Activated CD4-positive, alpha-beta T cell treated with anti-CD3 and anti-CD28 coated beads, Interleukin-10, Interleukin-2, amounts not matched to agents 100 ng/mL and 50 ng/mL, durations not matched to agents 16 hours and 8 hours (primary cell): ENCODE measurements at regions not wholly inside any gene's neighbourhood (a gene's known extent, or its start where the extent isn't known, plus 50 kb on each side); places are given as distances from the start of the nearest gene placed in this dataset.

Source experiments
- DNase-seq: peaks from one replicate; pipeline ENCODE4 v3.0.0-alpha.2; 2020

DNA sequence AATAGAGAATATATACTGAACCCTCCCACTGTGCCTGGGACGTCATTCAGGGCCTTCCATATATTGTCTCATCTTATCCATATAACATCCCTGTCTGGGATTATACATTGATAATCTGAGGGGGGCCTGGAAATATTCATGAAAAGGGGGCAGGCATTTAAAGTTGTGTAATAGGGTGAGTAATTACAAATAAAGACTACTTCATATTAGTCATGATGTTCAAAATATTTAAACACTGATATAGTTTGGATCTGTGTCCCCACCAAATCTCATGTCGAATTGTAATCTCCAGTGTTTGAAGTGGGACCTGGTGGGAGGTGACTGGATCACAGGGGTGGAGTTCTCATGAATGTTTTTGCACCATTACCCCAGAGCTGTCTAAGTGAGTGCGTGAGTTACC is 97.8 kb downstream of the AQP9 start:
- no peak for DNase-seq

DNA sequence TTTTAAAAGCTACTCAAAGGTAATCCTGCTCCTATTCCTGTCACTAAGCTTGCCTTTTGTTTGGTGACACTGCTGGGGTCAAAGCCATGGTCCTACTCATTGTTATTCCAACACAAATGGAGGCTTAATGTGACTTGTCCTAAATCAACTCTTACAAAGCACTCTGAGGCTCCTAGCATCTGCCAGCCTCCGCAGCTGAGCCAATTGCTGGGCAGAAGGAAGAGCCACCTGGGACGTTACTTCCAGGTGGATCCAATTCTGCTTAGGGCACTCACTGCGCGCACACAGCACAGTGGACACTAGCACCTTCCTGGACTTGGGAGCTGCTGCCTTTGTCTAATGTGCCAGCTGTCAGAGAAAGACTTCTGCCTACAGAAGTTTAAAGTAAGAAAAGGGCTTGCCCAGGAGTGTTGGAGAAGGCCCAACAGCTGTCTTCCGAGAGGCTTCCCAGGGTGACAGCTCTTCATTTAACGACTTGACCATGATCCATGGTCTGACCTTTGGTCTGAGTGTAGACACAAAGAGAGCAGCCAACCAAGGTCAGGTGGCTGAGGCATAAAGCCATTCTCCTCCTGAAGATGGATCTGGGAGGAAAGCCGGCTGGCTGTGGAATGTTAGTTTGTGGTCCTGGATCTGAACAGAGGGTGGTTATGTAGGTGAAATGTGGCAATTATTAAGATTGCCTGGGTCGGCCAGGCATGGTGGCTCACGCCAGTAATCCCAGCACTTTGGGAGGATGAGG is 102.2 kb downstream of the AQP9 start:
- no peak for DNase-seq

DNA sequence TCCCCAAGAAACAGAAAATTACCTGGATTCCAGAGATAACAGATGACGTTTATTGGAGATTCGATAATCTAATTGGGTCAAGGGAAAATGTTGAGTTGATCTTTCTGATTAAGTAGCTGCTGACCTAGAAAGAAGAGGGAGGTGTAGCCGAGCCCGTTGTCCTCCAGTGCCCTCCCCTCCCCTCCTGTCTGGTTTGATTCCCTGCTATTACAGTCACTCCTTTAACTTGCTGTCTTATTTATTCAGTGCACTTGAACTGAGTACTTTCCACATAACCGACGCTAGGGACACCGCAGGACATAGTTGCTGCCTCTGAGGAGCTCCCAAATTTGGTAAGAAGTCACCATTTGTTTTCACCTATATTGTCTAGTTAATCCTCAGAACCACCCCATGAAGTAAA is 103.7 kb downstream of the AQP9 start:
- no peak for DNase-seq

DNA sequence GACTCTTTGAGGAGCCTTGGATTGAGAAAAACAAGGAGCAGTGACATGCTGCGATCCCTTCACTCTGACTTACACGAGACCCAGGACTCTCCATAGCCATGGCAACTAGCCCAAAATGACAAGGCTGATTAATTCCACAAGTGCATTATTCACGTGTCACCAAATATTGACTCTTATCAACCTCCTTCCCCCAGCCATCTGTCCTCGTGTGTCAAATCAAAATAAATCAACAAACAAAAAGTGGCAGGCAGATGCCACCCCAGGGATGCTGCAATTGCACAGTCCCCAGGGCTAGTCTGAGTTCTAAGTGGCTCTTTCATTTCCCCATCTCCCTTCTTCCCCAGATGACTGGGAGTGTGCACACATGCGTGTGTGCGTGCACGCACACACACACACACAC is 104.9 kb downstream of the AQP9 start:
- DNase-seq = no peak

DNA sequence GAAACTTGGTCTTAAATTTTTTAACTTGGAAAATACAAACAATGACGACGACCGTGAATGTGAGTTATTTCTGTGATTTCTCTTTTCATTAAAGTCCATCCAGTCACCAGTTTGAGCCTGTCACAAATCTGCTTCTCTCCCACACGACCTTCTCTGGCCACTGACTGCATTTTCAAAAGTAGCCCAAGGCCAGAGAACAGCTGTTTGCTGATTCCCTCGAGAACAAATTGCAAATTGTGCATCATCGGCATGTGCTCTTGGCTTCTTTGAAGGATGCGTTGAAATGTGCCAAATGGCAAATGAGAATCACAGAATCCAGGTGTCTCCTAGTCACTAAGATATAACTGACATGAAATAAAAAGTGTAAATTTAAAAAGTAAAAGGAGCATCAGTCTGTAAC is 106.4 kb downstream of the AQP9 start:
- DNase-seq = no peak

DNA sequence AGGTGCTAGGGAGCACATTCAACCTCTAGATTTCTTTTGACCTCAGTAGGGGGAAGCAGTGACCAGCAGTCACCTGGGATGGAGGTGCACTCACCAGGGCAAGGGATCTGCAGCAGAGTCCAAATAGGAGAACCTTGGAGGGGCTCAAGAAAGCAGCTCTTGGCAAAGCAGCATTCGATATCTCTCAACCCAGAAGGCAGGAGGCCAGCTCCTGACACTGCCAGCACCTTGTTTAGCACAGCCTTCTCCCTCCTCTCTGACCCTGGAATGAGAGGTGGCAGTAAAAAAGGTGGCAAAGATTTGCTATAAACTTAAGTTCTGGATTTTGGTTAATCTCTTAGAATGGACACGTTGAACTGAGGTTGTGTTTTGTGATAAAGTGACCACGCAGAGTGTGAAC is 107.9 kb downstream of the AQP9 start:
- DNase-seq = no peak

DNA sequence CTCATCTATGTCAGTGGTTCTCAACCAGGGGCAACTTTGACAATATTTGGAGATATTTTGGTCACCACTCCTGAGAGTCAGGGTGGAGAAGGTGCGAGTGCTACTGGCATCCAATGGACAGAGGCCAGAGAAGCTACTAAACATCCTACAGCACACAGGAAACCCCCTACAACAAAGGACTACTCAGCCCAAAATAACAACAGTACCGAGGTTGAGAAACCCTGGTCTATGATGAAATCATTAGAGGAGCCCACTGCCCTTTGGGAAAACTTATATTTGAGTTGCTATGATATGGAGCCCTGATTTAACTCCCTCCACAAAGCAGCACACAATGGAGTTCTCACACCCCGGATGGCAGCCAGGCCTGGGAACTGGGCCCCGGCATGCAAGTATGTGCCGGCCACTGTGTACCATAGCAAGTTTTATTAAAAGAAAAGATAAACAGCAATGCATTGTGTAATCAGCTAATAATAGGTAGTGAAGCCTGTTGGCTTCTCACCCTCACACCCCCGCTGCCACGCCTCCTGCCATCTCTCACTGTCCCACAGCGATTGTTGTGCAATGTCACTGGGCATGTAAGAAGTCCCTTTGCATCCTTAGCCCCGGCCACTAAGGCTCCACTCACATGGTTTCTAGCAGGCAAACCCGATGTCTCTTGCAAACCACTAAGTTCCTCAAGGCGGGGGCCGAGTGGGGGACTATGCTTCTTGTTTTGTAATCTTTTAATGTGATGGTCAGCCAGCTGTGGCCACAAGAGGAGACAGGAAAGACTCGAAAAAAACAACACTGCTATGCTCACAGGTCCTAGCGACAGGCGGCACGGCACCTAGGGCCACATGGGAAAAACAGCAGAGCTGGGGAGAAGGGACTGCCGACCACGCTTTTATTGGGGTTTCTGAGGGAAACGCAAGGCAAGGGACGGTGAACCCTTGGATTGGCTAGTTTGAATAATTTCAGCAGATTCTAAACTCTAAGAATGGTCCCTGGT is 110.0 kb downstream of the AQP9 start:
- DNase-seq = no peak

DNA sequence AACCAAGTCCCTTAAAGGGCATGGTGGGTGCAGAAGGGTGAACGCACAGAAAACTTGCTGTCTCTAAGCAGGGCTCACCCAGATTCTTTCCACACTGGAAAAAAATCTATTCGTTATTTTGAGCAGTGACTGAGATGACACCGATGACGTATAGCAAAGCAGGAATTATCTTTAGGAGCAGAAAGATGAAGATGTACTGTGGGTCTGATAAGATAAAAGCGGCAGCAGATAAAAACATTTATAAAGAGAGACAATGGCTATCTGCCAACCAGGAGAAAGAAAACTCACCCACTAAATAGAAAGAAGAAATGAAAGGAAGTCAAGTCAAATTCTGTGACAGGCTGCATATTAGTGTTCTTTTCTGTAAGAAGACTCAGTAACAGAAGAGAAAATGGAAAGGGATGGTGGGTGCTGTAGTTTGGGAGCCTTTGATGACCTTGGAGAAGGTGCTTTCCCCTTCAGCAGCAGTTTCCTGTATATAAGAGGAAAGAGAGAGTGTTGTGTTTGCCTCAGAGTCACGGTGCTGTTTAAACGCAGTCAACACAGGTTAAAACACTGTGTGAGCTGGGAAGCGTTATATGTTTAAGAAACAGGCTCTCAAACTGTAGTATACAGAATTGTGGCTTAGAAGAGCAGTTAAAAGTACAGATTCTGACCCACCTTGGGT is 111.6 kb downstream of the AQP9 start:
- DNase-seq = peak; percentile 23

DNA sequence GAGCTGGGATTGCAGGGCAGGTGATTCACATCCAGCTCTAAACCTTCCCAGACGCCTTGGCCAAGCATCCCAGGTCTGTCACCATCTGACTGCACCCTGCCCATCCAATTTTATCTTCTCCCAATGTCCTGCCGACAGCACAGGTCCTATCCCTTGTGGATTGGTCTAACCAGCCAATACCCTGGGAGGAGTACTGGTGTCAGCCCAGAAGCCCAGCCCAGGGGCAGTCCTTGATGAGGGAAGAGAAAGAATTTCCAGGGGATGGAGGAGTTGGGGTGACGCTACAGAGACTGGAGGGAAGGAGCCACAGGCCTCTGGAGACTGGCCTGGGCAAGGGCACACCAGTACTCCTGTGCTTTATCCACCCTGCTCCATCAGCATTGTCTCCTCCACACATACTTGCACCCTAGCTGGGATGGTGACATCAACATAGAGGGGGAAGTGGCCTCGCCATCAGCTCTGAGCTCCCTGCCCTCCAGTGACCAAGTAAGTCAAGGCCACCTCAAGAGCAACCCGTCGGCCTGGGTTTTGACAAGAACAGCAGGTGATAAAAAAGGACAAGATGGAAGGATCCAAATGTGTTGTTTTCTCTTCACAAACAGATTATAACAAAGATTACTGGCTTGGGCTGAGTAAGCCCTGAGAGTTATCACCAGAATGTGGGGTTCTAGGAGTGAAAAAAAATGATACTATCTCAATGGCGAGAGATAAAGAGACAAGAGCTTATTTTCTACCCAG is 114.6 kb downstream of the AQP9 start:
- DNase-seq = no peak

DNA sequence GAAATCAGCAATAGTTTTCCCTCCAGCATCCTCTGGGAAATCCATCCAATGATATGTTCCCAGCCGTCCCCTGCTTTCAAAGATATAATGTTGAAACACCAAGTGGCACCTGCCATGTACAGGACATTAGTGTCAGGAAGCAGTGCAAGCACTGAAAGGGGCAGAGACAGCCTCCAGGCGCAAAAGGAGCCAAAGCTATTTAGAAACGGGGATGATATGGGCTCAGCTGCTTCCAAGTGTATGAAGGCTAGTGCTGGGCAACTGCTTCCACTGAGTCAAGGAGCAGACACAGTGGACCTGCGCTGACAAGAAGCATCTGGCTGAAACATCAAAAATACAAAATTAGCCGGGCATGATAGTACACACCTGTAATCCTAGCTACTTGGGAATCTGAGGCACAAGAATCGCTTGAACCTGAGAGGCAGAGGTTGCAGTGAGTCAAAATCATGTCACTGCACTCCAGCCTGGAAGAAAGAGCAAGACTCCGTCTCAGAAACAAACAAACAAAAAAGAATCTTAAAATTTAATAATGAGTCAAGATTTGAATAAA is 119.7 kb downstream of the AQP9 start:
- DNase-seq = no peak

DNA sequence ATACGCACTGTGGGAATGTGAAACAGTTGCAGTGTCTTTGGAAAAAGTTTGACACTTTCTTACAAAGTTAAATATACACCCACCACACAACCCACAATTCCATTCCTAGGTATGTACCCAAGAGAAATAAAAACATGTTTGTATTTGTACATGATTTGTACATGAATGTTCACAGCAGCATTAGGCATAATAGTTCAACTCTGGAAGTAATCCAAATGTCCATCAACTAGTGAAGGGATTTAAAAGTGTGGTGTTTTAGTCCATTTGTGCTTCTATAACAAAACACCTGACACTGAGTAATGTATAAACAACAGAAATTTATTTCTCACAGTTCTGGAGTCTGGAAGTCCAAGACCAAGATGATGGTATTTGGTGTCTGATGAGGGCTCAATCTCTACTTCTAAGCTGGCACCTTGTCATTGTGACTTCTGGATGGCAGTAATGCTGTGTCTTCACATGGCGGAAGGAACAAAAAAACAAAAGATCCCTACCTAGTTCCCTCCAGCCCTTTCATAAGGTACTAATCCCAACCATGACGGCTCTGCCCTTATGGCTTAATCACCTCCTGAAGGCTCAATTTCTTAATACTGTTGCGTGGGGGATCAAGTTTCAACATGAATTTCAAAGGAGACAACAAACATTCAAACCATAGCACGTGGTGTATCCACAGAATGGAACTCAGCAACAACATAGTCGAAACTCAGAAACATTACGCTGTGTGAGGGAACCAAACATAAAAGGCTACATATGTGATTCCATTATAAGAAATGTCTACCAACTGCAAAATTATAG is 120.5 kb downstream of the AQP9 start:
- DNase-seq = no peak

DNA sequence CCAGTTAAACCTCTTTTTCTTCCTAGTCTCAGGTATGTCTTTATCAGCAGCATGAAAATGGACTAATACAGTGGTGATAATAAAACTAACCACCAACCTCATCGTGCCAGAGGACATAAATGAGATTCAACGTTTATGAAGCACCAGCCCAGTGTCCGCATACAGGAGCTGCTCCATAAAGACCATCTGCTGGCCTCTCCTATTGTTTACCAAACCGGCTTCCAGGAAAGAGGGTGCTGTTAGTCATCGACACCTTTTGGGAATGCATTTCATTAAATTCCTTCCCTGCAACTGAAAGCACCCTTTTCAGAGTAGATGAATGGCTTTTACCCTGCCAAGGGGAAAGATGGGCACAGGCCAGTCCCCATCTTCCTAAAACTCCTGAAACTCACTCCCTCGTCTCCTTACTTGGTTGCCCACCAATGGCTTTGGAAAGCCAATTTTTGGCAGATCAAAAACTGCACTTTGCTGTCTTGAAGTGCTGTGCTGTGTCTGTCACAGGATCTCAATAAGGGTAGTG is 122.1 kb downstream of the AQP9 start:
- no peak for DNase-seq

DNA sequence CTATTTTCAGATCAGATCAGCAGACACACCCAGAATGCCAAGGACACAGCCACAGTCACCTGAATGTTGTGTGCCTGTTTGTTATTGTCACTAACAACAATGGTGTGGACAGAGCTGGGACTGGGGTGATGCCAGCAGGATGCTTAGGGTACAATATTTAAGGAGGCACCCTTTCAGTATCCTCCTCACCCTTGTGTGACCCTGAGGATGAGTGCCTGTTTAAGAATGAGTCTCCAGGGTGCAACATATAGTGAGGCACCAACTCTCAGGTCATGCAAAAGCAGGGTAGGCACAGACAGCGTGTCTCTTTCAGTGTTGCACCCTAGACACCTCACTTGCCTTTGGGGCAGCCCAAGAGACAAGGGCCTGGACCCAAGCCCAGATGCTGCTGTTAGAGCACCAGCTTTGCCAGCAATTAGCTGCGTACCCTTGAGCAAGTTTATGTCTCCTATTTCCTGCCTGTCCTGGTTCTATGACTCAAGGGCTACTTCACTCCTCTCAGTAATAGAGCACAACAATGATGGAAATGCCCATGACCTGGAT is 122.6 kb downstream of the AQP9 start:
- DNase-seq = no peak

DNA sequence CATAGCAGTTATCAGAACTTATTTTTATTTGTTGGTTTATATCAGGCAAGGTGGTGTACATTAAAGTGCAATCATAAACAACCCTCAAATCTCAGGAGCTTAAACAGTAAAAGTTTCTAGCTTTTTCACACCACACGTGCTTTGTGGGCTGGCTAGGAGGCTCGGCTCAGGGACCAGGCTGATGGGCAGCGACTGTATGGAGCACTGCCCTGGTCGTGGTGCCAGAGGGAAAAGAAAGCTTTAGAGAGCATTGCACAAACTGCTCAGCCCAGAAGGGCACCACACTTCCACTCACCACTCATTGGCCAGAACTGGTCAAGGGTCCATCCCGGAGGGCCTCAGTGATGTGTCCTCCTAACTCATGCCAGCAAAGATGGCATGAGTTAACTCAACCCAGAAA is 123.2 kb downstream of the AQP9 start:
- DNase-seq = no peak

DNA sequence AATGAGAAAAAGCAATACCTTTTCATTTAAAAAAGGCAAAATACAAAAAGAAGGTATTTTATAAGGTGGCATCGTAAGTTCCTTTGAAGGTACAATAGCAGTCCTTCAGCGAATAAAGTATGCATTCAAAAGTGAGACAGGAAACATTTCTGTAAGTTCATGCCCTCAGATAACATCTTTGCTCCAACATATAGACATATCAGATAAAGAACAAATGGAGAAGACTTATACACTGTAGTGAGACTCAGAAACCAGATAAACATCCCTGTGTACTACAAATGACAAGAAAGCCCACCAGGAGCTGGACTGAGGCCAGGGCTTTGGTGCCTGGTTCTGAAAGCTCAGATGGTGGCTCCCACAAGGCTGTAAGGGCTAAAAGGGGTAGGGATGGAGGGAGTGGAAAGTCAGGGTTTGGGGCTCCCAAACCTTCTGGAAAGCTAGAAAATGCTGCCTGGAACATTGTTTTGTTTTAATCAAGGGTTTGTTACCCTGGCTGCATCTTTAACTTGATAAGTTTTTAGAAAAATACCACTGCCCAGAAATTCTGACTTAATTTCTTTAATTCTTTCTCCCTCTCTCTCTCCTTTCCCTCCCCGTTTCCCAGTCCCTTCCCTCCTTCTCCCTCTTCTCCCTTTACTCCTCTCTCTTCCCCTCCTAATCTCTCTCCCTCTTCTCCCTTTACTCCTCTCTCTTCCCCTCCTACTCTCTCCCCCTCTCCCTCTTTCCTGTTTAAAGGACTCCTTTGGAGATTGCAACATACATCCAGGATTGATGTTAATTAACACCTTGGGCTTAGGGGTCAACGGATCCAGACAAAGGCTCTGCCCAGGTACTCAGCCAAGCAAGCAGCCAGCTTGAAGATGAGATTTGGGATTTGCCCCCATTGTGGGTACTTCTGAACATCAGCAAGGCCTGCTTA is 126.1 kb downstream of the AQP9 start:
- no peak for DNase-seq

DNA sequence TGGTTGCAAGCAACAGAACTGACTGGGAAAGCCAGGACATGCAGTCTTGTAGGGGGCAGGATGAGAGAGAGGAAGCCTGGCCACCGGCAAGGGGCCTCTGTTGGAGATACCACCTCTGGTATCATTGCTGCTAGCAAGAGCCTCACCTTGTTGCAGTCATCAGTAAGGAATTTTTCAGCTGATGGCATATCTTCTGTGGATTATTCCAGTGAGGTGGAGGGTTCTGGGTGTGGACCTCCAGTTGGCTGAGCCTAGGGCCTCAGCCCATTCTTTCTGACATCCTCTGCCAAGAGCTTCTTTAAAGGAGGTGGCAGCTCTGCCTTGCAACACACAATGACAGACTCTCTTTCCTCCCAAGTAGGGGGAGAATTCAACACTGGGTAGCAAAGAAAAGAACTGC is 128.9 kb downstream of the AQP9 start:
- no peak for DNase-seq

DNA sequence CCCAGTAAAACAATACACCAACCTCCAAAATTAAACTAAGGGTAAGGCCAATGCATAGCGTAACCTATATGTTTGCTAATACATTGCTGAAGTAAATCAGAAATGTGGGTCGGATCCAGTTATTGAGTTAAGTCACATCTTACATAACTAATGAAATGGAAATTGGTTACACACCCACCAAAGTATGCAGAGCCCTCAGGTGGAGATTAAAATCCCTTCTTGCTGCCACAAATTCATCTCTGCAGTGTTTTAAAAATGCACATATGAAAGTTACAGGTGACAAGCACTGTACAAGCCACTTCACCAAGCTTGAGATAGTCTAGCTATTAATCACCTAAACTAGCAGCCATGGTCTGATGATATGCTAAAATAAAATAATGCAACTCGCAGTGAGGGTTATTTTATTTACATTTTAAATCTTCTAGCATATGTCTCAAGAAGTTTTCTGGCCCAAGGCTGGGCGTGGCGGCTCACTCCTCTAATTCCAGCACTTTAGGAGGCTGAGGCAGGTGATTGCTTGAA is 130.6 kb downstream of the AQP9 start:
- no peak for DNase-seq

DNA sequence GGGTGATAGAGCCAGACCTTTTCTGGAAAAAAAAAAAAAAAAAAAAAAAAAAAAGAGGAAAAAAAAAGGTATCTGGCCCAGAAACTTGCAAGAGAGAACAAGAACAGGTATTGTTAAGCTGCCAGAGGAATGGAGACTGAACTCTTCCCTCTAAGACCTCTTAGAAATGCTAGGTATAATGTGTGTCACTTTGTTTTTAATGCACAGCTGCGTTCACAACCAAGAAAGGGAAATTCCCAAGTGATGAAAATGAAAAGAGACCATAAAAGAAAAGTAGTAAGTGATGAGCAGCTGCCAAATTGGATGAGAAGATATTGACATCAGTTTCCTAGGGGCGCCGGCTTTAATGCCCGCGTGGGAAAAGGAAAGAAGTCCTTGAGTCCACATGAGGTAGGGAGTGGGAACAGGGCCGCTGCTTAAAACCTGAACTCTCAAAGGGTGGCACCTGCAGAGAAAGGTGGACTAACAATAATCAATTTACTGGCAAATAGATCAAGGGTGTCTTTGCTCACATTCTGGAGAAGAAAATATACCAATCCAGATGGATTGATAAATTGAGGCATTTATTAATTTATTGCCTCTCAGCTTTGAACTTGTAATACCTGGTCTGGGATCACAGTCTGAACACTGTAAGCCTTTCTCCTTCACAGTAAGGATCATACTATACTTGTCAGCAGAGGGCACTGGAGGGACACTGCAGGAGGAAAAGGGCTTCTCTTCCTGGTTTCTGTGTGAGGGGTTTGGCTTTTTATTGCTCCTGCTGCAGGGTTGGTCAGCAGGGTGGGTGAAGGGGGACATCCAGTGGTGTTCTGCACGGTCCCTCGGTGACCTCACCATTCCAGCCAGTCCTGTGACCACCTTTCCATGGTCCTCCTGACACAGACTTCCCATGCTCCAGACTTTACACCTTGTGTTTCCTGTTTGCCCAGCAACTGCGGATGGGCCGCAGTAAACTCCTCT is 131.6 kb downstream of the AQP9 start:
- peak; percentile 43 for DNase-seq

DNA sequence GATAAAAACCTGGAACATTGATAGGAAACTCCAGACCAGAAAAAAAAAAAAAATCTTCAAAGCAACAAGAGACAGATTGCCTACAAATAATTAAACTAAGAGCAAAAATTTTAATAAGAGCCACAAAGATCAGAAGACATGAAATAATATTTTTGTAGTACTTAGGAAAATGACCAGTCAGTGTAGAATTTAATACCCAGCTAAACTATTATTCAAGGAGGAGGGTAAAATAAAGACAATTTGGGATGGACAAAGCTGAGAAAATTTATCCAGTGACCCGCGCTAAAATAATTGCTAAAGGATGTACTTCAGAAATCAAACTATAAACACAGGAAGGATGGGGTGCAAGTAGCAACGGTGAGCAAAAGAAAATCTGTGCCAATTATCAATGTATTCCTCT is 133.2 kb downstream of the AQP9 start:
- DNase-seq = no peak
